Panc1 (cell line): ENCODE measurements at regions not wholly inside any gene's neighbourhood (a gene's known extent, or its start where the extent isn't known, plus 50 kb on each side); places are given as distances from the start of the nearest gene placed in this dataset.

Source experiments
- CTCF ChIP-seq: fragments of 450-650 bp; IDR thresholded peaks from 2 replicates; pipeline ENCODE4 v1.5.1; 2017; ENCODE audit warnings: mild to moderate bottlenecking
- POLR2AphosphoS5 ChIP-seq: IDR thresholded peaks from 2 replicates; pipeline ENCODE4 v1.6.1; 2012; ENCODE audit warnings: mild to moderate bottlenecking, low read depth, low read length, moderate library complexity
- REST ChIP-seq, 2 experiments: IDR thresholded peaks; 2 replicates each; pipeline ENCODE4 v1.6.1; 2011 to 2012; ENCODE audit warnings: low read depth in 2 of 2, control low read depth in 1 of 2, low read length in 1 of 2, mild to moderate bottlenecking in 1 of 2, moderate library complexity in 1 of 2; ENCODE audit not compliant: insufficient read depth in 1 of 2

GRCh38 chr5:28404363-28405071 lies 1366.1 kb upstream of the CDH9 start:
- TF ChIP-seq CTCF (no peak), POLR2AphosphoS5 (no peak), REST (IDR thresholded peaks at IDR 0.05; ENCODE audit: insufficient read depth in 1 of 2, low read depth in 2 of 2, low read length in 1 of 2) (no peak)
